ENCODE measurements at regions not wholly inside any gene's neighbourhood (a gene's known extent, or its start where the extent isn't known, plus 50 kb on each side); places are given as distances from the start of the nearest gene placed in this dataset.

GRCh38 chr9:88702985-88703384, 168.0 kb downstream of the NXNL2 start:
- H3K4me2 ChIP-seq (ENCODE audit: low read length) = no peak overlapping the region
- H4K20me1 ChIP-seq (ENCODE audit: insufficient read depth, low read length) = no peaks in the 10 kb centered on the region
- H3K79me2 ChIP-seq (ENCODE audit: insufficient read depth, low read length) = no peaks in the 10 kb centered on the region
- no peaks in the 10 kb centered on the region for H3F3A ChIP-seq (ENCODE audit: insufficient read depth, low read length)
- no peaks in the 10 kb centered on the region for H3K9me3 ChIP-seq (ENCODE audit: low read length)
- H3K9me2 ChIP-seq (ENCODE audit: low read depth, low read length) = no peaks in the 10 kb centered on the region
- no peaks in the 10 kb centered on the region for H3K4me1 ChIP-seq (ENCODE audit: insufficient read depth, low read length, severe bottlenecking)
- H3K4me3 ChIP-seq (ENCODE audit: low read depth, low read length, poor library complexity, severe bottlenecking) = no peak overlapping the region
- no peak overlapping the region for H3K9ac ChIP-seq (ENCODE audit: low read length)
- H3K27me3 ChIP-seq (ENCODE audit: insufficient read depth, low read length) = peaks cover 6% of the 10 kb centered on the region; the same call in 1 of the 2 replicates
- no peaks in the 10 kb centered on the region for H3K36me3 ChIP-seq (ENCODE audit: insufficient read depth, low read length)
- H2AFZ ChIP-seq (ENCODE audit: low read length) = no peak overlapping the region
- no peak for TF ChIP-seq CTCF (IDR thresholded peaks at IDR 0.05; ENCODE audit: low read length)
- no peak overlapping the region for H3K27ac ChIP-seq (ENCODE audit: low read depth, low read length, poor library complexity, severe bottlenecking)

- Histone ChIP-seq H2AFZ (ENCODE audit: low read length) (no peak overlapping the region), H3K36me3 (ENCODE audit: insufficient read depth, low read length) (no peaks in the 10 kb centered on the region), H3K4me1 (ENCODE audit: insufficient read depth, low read length, severe bottlenecking) (no peaks in the 10 kb centered on the region), H4K20me1 (ENCODE audit: insufficient read depth, low read length) (no peaks in the 10 kb centered on the region), H3K79me2 (ENCODE audit: insufficient read depth, low read length) (no peaks in the 10 kb centered on the region), H3F3A (ENCODE audit: insufficient read depth, low read length) (no peaks in the 10 kb centered on the region), H3K9me3 (ENCODE audit: low read length) (no peaks in the 10 kb centered on the region), H3K27me3 (ENCODE audit: insufficient read depth, low read length) (no peaks in the 10 kb centered on the region; the same call in 1 of the 2 replicates), H3K9ac (ENCODE audit: low read length) (no peak overlapping the region), H3K27ac (ENCODE audit: low read depth, low read length, poor library complexity, severe bottlenecking) (no peak overlapping the region), H3K4me3 (ENCODE audit: low read depth, low read length, poor library complexity, severe bottlenecking) (no peak overlapping the region), H3K9me2 (ENCODE audit: low read depth, low read length) (no peaks in the 10 kb centered on the region), H3K4me2 (ENCODE audit: low read length) (no peak overlapping the region)
- TF ChIP-seq CTCF (IDR thresholded peaks at IDR 0.05; ENCODE audit: low read length) = no peak
- TF ChIP-seq EZH2 (IDR thresholded peaks at IDR 0.05; ENCODE audit: borderline replicate concordance, low read length) = no peak
These were observed 171.5 kb downstream of the NXNL2 start for GRCh38 chr9:88706193-88707113.

- Histone ChIP-seq H3K27ac (ENCODE audit: low read depth, low read length, poor library complexity, severe bottlenecking) (no peak overlapping the region), H3K4me1 (ENCODE audit: insufficient read depth, low read length, severe bottlenecking) (no peaks in the 10 kb centered on the region), H3K4me2 (ENCODE audit: low read length) (no peak overlapping the region)
These were observed 175.5 kb downstream of the NXNL2 start for GRCh38 chr9:88710449-88710848.

More at GRCh38 chr9:88710449-88710848, 175.5 kb downstream of the NXNL2 start:
- Histone ChIP-seq H3F3A (ENCODE audit: insufficient read depth, low read length) (no peaks in the 10 kb centered on the region), H3K79me2 (ENCODE audit: insufficient read depth, low read length) (no peaks in the 10 kb centered on the region), H3K9me3 (ENCODE audit: low read length) (no peaks in the 10 kb centered on the region), H2AFZ (ENCODE audit: low read length) (no peak overlapping the region), H3K4me3 (ENCODE audit: low read depth, low read length, poor library complexity, severe bottlenecking) (no peak overlapping the region), H3K9ac (ENCODE audit: low read length) (no peak overlapping the region), H4K20me1 (ENCODE audit: insufficient read depth, low read length) (no peaks in the 10 kb centered on the region), H3K36me3 (ENCODE audit: insufficient read depth, low read length) (no peaks in the 10 kb centered on the region), H3K27me3 (ENCODE audit: insufficient read depth, low read length) (no peaks in the 10 kb centered on the region; the same call in 1 of the 2 replicates), H3K9me2 (ENCODE audit: low read depth, low read length) (no peaks in the 10 kb centered on the region)
- TF ChIP-seq EZH2 (IDR thresholded peaks at IDR 0.05; ENCODE audit: borderline replicate concordance, low read length) (no peak), CTCF (IDR thresholded peaks at IDR 0.05; ENCODE audit: low read length) (no peak)

Measured in OCI-LY1 (cell line).